Ecto neural progenitor cell (in vitro differentiated cells): ENCODE measurements at regions not wholly inside any gene's neighbourhood (a gene's known extent, or its start where the extent isn't known, plus 50 kb on each side); places are given as distances from the start of the nearest gene placed in this dataset.

Experiments
- DNase-seq: peaks from one replicate; pipeline ENCODE4 v3.0.0-alpha.2; 2018; ENCODE audit warnings: low spot score

DNA sequence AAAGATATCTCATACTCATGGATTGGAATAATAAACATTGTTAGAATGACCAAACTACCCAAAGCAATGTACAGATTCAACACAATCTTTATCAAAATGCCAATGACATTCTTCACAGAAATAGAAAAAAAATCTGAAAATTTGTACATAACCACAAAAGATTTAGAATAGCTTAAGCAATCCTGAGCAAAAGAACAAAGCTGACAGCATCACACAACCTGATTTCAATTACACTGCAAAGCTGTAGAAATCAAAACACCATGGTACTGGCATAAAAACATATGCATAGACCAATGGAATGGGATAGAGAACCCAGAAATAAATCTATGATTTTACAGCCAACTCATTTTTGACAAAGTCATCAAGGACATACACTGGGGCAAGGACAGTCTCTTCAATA is 130.0 kb upstream of the TMEM72 start:
- DNase-seq: no peak

DNA sequence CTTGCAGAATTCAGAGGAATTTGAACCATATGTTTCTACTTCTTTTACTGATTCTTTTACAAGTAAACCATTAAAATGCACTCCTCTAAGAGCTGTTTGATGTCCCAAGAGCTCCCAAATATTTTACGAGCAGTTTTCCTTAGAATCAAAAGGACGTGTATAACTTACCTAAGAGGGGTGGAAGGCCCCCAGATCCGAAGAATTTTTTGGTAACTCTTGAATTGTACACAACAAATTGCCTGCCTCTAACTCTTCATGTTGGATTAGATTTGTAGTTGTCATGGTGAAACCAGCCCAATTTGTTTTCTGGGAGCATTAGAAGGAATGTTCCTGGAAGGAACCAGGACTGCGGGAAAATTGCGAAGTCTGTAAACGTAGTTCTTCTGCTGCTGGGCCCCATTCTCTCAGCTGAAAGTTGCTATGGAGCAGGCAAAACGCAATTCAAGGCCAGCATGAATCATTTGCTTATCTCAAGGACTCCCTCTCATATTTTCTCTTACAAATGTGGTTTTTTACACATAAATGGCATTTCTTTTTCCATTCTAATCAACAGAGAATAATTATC is 124.8 kb upstream of the TMEM72 start:
- DNase-seq: no peak

DNA sequence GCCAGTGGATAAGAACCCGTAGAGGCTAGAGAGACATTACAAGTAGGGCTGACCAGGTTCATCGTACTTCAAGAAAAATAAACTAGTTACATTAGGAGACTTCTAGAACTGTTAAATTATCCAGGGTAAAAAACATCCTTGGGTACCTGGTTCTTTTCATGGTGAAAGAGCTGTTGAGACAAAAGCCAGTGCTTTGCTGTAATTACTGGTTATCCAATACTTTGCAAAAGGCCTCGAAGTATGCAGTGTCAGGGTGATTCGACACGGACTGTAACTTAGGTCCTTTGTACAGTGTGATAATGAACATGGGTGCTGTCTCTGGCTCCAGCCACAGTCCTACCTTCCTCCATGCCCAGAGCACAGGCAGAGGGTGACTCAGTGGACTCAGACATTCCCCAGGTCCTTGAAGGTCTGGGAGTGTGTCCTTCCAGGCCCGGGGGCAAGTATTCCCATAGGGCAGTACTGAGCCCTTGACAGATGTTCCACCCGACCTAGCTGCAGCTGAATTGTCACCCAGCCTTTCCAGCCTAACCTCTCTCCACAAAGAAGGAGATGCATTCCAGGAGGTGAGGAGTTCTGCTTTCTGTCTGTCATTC is 123.6 kb upstream of the TMEM72 start:
- DNase-seq: no peak

DNA sequence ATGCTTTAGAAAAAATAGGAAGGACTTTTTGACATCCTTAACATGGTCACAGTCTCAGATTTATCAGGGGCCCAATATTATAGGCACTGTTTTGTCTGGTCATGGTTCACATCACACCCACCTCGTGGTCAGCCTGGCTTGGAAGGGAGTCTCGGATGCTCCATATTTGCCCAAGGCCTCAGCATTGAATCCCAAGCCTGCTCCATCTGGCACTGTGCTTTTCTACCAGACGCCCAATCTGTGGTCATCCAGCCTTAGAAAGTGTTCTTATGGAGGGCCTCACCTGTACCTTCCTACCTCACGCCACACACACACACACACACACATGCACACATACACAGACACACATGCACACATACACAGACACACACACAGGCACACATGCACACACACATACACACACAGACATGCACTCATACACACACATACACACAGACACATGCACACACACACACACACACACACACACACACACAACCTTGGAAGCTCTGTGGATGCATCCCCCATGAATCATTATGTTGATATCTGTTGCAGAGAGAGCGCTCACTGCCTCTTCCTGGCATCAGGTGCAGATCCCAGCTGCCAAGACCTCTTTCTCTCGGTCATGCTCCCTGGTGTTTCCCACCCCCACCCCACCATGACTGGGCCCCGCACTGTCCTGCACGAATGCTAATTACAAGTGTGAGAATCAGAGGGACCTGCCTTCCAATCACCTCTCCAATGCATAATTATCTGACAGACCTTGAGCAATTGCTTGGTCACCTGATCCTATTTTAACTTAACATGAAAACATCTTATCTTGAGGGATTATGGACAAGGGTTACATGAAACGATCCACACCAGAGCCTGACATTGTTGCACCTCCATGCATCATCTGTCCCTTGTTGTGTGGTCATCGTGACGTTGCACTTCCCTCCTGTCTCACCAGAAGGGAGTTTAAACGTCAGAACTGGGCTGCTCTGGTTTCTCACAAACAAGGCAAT is 122.7 kb upstream of the TMEM72 start:
- no peak for DNase-seq

DNA sequence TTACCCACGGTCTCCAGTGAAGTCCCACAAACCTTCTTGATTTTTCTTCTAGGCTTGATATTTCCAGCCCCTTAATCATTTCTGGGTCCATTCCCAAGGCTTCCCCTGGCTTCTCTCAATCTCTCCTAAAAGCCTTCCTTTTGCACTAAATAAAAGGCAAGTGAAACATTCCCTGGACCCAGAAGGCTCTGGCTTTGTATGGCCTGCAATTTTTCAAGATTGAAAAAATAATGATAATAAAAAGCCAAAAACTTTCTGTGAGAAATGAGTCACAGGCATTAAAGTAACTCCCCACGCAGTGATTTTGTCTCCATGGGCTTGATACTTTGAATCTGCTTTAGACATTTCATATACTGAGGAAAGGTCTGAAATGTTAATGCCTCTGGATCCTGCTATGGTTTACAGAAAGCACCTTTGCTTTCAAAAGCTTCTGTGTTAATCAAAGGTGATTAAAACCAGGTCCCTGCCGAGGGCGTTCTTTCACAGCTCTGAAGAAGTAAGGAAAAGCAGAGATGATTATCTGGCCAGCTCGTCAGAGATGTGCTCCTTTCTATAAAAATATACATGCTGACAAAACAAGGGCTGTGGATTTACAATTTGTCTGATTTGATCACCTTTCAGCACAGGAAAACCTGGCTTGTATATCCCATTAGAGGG is 118.9 kb upstream of the TMEM72 start:
- DNase-seq: no peak

DNA sequence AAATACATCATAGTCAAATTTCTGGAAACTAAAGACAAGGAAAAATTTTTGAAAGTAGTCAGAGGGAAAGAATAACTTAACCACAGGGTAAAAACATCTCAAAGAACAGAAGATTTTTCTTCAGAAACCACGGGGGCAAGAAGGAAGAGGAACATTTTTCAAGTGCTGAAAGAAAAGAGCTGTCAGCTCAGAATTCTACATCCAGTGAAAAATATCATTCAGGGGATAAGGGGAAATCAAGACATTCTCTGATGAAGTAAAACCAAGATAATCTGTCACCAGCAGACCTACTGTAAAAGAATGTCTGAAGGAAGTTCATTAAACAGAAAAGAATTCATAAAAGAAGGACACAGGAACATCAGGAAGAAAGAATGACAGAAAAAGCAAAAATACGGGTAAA is 111.2 kb upstream of the TMEM72 start:
- DNase-seq: no peak

DNA sequence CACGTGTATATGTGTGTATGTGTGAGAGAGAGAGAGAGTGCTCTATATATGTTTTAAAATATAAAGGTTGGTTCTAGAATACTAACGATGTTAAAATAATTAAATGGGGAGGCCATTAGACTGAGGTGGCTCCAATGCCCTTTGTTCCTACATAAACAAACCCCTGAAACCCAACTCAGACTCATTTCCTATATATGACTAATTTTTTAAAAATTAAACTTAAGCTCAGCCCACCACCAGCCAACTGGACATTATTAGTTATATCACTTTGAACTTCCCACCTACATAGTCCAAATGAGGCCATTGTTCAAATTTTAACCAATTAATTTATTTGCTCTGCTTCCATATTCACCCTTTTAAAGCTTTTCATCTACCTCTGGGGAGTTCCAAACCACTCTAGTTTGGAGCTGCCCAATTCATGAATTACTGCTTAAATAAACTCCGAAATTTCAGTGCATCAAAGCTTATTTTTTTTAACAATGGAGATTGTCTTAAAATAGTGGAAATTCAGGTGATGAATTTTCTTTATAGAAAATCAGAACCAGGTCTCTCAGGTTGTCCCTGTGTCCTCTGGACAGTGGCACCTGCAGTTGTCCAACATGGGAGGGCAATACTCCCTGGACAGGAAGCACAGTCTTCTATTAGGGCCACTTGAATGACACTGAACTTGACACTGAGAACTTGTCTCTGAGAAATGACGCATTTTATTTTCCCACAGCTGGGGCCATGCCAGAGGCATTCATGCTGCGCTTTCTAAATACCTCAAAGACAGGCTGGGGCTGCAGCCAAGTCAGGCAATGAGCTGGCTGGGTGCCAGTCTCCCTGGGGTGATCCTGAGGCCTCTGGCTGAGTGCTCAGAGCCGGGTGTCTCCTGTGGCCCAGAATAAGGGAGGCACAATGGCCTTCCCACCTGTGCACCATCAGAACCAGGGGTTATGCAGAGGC is 109.5 kb upstream of the TMEM72 start:
- DNase-seq: no peak

DNA sequence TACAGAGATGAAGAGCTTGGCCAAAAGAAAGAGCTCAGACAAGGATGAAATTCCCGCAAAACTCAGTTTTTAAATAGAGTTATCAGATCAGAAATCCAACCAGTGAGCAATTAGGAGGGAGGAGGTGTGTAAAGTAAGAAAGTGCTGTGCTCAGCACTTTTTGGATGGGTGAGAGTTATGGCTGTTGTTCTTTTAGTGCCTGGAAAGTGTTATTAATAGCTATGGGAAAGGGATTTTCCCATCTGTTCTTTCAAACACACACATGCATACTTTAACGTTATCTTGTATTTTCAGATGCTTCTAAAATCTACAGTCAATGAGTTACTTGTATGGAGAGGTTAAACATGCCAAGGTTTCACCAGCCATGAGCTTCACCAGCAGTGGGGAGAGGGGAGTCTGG is 107.3 kb upstream of the TMEM72 start:
- no peak for DNase-seq

DNA sequence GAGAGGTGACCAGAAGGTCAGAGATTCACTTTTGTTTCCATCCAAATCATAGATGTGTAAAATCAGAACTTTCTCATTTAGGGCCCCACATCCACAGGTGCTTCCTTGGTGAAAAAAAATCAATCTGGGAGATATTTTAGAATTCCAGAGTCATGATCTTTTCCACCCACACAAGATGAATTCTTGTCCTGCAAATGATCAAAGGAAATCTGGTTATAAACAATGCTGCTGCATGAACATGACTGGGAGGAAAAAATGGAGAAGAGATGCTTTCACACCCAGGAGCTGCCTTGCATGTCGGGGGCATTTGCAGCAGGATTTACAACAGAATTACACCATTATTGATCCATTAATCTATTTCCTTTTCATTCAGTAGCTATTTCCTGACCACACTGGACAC is 106.5 kb upstream of the TMEM72 start:
- no peak for DNase-seq

DNA sequence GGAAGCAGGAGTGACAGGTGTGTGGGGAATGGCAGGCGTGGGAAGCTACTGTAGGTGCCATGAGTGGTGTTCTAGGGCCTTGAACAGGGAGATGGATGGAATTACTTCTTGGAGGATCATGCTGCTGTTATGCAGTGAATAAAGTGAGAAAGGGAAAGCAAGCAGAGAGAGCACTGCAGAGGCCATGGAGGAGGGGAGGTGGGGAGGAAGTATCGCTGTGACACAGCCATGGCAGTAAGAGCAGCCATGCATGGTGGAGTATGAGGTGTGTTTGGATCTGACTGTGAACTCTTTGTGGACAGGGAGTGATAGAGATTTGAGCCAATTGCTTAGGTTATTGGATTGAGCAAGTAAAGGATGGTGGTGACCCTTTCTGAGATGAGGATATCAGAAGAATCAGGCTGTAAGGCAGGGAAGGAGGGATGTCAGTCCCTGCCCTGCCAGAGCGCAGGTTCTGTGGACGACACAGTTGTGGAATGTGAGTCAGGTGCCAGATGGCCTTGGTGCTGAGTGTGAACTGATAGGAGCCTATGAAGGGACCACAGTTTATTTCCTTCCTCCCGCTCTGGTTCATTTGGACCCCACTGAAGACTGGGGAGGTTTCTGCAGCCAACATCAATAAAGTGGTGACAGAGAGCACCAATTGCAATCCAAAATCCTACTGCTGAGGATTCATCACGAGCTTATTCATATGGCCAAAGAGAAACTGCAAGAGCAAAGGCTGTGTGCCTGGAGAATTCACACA is 105.5 kb upstream of the TMEM72 start:
- no peak for DNase-seq

DNA sequence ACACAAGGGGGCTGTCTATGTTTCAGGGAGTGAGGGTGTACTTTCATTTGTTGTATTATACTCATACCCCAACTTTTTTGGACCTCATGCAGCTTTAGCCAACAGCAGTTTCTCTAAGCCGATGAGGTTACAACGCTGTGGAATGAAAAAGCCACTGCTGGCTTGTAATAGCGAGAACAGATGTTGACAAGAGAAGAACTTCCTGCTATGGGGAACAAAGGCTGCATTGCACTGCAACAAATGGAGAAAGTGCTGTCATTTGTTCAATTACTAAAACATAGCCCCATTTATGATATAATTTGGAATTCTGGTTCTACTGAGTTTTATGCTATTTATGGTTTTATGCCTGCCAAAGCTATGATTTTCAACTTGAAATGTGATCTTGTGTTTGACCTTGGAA is 104.2 kb upstream of the TMEM72 start:
- DNase-seq: no peak

DNA sequence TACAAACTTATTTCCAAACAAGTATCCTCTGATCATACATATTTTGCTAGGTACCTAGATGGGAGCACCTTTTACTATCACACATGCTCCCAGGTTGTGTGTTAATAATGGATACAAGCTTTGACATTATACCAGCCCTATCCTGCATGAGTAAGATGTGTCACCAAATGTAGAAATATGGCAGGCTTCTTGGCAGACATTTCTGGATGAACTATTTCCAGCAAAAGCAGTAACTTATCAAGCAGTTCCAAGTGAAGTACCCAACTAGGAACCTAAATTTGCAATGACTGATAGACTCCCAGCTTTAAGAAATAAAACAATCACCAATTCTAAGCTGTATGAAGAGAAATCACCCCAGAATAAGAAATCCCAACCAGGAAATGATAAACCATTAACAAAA is 103.7 kb upstream of the TMEM72 start:
- no peak for DNase-seq

DNA sequence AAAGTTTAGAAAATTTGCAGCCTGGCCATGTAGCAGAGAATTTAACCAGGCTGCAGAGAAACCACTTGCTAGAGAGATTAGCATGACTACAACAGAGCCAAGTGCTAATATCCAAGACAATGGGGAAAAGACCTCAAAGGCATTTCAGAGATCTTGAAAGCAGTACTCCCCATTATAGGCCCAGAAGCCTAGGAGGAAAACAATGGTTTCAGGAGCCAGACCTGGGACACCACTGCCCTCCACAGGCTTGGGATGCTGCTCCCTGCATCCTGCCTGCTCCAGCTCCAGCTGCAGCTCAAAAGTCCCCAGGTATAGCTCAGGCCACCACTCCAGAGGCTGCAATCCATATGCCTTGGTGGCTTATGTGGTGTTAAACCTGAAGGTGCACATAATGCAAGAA is 101.5 kb upstream of the TMEM72 start:
- no peak for DNase-seq

DNA sequence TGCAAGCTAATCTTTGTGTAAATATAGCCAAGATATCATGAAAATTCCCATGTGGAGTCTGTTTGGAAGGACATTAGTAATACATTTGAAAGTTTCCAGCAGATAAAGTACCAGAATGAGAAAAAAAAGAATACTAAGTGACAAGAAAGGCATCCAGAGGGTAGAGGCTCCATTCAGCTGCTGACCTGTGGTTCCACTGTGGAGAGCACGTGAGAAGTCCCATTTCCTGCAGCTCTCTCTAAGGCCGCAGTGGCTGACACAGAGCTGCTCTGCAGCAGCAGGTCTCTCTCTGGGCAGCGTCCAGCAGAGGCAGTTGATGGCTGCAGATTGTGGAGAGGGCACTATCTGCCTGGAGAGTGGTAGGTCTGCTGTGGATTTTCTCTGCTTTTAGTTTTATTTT is 100.1 kb upstream of the TMEM72 start:
- DNase-seq: no peak

DNA sequence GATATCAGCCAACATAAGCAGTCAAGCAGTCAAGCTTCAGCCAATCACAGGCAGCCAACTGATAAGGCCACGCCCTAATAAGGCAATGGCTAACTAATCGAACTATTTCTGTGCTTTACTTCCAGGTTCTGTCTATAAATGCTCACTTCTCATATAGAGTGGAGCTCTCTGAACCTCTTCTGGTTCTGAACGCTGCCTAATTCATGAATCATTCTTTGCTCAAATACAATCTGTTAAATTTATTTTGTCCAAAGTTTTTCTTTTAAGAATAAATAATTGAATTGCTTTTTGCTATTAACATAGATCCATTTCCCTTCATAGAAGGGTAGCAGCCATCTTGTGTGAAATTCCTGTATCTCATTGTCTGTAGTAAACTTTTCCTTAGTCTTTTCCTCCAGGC is 97.9 kb upstream of the TMEM72 start:
- no peak for DNase-seq

DNA sequence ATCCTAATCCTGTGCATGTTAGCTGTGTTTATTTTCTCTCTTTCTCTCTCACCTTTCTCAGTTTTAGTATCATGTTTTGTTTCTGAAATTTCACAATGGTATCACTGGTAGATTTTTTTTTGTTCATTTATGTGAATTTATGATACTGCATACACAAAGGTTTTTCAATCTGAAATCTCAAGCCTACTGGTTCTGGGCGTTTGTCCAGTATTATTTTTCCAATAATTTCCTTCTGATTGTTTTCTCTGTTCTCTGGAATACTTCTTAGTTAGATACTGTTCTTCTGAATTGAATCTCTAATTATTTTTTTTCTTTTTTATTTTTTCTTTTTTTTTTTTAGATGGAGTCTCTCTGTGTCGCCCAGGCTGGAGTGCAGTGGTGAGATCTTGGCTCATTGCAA is 96.2 kb upstream of the TMEM72 start:
- DNase-seq: no peak

DNA sequence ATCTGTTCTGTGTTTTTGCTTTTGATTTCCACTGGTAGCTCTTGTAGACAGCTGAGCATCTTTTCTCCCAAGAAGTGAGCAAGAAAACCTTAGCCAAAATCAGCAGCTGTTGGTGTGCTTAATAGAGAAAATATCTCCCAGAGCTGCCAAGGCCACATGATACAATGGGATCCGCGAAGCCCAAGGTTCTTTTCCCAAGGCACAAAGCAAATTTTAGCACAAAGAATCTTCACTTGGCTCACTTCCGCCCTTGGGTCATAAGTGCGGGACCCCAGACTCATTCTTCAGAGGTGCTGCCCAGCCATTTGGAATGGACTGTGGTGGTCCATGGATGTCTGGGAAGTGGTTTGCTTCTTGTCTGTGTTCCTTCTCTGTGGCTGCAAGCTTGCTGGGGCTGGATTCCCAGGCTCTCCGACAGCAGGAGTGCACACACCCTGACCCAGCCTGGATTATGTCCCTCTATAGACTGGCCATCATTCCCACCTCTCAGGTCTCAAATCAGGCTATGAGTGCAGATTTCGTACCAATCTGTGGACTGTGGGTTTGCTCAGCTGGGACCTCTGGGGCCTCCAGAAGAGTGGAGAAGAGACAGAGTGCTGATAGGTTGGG is 93.0 kb upstream of the TMEM72 start:
- no peak for DNase-seq

DNA sequence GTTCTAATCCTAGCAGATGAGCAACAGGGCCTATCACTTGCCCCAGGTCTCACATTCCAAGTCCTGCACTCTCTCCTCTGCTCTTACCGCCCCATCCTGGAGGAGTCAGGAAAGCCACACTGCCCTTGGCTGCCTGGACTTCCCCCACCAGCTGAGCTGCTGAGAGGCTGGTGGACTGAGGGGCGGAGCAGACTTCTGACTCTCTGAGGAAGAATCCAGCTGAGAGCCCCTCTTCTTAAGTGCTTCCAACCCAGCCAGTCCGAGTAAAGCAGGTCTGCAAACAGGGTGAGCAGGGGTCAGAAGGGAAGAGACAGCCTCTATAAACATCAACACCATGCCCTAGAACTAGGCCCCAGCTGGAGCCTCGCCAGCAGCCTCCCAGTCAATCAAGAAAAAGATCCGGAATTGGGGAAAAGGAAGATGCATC is 92.4 kb upstream of the TMEM72 start:
- DNase-seq: no peak

DNA sequence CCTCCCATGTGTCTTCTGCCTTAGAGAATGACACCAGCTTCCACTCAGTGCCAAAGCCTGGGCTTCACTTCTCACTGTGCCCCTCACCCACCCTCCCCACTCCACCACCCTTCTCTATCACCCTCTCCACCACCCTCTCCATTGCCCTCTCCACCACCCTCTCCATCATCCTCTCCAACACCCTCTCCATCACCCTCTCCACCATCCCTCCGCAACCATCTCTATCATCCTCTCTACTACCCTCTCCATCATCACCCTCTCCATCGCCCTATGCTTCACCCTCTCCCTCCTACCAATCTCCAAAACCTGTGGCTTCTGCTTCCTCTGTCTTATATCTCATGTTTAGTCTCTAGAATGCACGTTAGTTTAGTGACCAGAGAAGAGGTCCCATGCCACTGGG is 91.0 kb upstream of the TMEM72 start:
- no peak for DNase-seq

DNA sequence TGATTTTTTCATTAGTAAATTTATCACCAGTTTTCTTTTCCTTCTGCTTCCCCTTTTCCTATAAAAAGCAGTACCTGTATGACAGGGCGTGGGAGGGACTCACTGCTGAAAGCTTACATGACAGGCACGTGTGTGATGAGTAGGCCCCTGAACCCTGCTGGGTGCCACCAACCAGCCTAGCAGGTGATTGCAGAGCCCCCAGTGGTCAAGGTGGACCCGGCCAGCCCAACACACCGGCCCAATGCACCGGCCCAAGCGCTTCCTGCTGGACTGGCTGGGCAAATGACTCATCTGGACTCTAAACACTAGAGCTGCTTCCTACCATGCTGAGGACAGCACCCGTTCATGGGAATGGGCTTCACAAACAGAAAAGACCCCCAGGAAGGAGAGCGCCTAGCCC is 89.8 kb upstream of the TMEM72 start:
- no peak for DNase-seq

DNA sequence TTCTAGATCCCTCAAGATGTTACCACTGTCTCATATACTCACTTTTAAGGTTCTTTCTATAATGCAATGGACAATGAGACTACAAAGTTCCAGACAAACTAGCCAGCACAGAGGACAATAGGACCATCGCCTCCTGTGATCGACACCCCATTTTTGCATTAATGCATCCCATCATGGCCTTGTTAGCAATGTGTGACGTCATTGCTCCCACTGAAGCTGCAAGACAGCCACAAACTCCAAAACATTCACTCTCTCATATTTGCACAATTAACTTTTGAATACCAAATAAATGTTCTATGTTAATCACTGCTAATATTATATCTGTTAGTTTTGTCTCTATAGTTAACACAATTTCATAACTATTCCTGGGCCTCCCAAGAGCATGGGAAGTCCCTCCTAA is 88.8 kb upstream of the TMEM72 start:
- DNase-seq: no peak
